CMK (cell line): ENCODE measurements at regions not wholly inside any gene's neighbourhood (a gene's known extent, or its start where the extent isn't known, plus 50 kb on each side); places are given as distances from the start of the nearest gene placed in this dataset.
"Not testable (repeated sequence)": the region's sequence is repeated elsewhere in the genome, so short reads cannot be mapped to it uniquely, and the experiment has no call there.

Experiments
- DNase-seq: peaks from one replicate; pipeline ENCODE4 v3.0.0-alpha.2; 2010; ENCODE audit warnings: low read depth

- DNase-seq: no peak
Observed at GRCh38 chr14:84442521-84442920, 1087.4 kb upstream of the FLRT2 start.

DNA sequence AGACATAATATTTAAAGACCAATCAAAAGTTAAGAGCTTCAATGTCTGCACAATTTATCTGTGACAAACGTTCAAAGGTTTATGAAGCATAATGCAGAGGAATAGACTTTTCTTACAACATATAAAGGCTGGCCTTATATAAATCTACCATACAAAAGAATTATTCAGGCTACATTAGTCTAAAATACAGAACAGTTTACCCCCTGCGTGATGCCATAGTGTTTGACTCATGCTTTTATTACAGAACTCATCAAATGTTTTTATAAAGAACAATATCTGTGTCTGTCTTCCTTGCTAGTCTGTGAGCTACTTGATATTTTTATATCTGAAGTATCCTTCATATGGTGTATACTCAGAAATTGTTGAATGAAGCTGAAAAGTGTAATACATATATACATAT lies 1084.5 kb upstream of the FLRT2 start:
- no peak for DNase-seq

DNA sequence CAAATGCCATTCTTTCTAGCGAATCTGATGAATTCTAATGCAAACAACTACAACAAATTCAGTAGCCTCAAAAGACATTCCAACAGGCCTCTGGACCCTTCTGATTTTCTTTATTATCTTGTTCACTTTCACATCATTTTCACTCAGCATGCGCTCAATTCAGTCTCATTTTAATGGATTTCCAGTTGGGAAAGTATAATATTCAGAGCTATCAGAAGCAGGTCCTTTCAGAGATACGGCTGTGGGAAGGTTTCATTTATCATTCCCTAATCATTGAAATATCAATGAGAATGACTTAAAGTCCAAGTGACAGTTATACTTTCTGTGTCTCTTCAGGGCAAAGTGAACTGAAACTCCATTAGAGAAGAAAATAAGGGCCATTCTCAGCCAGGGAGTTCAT lies 1083.7 kb upstream of the FLRT2 start:
- DNase-seq: no peak

- DNase-seq: no peak
Observed at GRCh38 chr14:84453307-84453950, 1076.5 kb upstream of the FLRT2 start.

DNA sequence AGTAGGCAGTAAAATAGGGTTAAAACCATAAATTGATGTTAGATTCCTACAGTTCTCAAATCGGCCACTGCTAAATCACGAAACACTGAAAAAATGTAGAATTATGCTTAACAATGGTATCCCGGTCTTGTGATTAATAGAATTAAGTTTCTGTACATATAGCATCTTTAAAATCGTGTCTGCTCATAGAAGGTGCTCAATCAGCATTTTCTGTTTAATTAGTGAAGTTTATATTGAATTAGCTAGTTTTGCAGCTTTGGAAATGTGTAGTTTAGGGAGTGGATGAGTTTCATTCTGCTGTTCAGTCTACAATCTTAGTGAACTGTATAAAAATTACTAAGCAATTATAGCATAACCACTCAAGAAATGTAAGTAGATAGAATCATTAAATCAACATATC lies 1075.8 kb upstream of the FLRT2 start:
- DNase-seq: no peak

GRCh38 chr14:84456946-84457345 lies 1073.0 kb upstream of the FLRT2 start:
- no peak for DNase-seq

DNA sequence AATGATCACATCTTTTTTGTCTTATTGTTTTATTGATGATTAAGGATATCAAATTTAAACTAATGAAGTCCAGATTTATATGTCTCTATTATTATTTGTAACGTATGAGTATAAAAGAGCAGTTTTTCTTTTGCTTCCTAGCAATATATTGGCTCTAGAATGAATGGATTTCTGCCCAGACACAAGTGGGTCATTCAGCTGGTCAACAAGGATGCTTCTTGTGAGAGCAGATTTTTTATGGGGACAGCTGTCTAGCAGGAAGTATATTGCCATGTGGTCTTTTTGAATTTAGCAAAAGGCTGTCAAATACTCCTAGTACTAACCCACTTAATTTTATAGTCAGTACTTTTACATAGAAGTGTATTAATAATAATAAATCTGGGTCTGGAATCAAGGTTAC lies 1071.1 kb upstream of the FLRT2 start:
- no peak for DNase-seq

- no peak for DNase-seq
Observed at GRCh38 chr14:84465880-84466279, 1064.1 kb upstream of the FLRT2 start.

DNA sequence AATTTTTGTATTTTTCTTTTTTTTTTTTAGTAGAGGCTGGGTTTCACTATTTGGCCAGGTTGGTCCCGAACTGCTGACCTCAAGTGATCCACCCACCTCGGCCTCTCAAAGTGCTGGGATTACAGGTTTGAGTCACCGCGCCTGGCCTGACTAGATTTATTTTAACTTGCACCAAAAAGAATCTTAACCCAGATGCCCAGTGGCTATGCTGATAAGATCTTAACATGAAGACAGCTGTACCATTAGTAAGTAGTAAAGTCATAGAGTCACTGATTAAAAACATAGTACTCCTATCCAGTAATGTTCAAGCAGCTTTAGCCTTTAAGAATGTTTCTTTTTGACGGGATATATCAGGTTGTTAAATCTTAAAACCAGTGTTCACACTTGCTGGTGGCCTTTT lies 1061.8 kb upstream of the FLRT2 start:
- DNase-seq: no peak

GRCh38 chr14:84477996-84478395 lies 1051.9 kb upstream of the FLRT2 start:
- no peak for DNase-seq

GRCh38 chr14:84482256-84483071 lies 1047.5 kb upstream of the FLRT2 start:
- DNase-seq: no peak

- DNase-seq: no peak
Observed at GRCh38 chr14:84483072-84483420, 1046.9 kb upstream of the FLRT2 start.

GRCh38 chr14:84484243-84484642 lies 1045.7 kb upstream of the FLRT2 start:
- not testable (repeated sequence) for DNase-seq

DNA sequence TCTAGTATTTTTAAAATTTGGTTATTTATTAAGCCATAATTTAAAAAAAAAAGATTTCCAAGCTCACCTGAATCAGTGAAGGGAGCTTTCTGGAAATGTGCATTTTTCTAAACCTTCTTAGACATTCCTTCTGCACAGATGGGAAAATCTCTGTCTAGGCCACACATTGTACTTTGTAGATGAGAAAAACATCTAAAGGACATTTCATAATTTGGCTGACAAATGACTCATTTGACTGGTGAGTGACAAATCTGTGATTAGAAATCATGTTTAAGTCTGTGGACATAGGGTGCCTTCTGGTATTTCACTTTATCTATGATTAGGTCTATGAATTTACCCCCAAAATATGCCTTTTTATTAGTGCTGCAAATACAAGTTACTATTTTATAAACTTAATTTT lies 1044.9 kb upstream of the FLRT2 start:
- DNase-seq: no peak

- DNase-seq: no peak
Observed at GRCh38 chr14:84490081-84490480, 1039.9 kb upstream of the FLRT2 start.

- DNase-seq: no peak
Observed at GRCh38 chr14:84492685-84493084, 1037.3 kb upstream of the FLRT2 start.

GRCh38 chr14:84493779-84494178 lies 1036.2 kb upstream of the FLRT2 start:
- no peak for DNase-seq

DNA sequence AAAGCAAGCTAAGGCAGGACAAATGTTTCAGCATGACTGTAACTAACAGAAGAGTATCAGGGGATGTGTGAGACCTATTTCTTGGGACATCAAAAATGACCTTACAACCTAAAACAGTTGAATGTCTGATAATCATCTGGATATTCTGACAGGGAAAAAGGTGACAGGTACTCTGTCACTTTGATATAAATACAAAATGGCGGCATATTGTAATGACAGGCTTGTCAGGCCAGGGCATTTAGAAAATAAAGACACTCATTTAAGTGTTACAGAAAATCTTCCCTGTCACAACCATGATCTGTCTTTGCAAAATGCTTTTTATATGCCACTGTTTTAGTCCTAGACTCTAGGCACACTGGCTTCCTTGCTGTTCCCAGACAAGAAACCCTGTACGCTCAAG lies 1033.3 kb upstream of the FLRT2 start:
- no peak for DNase-seq

- DNase-seq: not testable (repeated sequence)
Observed at GRCh38 chr14:84512823-84513222, 1017.1 kb upstream of the FLRT2 start.

GRCh38 chr14:84519836-84520235 lies 1010.1 kb upstream of the FLRT2 start:
- no peak for DNase-seq

GRCh38 chr14:84520711-84521338 lies 1009.1 kb upstream of the FLRT2 start:
- DNase-seq: no peak

GRCh38 chr14:84523746-84524145 lies 1006.2 kb upstream of the FLRT2 start:
- no peak for DNase-seq

DNA sequence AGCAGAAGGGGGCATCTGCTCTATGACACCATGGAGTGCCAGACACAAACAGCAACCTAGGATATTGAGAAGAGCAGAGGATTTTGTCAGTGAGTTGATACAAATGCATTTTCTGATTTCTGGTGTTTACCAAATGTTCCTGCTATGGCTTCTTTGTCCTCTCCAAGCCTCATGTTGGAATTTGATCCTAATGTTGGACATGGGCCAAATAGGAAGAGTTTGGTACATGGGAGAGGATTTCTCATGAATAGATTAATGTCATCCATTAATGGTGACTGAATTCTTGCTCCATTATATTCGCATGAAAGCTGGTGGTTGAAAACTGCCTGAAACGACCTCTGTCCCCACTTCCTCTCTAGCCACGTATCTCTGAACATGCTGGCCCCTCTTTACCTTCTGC lies 1002.2 kb upstream of the FLRT2 start:
- no peak for DNase-seq
